ENCODE measurements at regions not wholly inside any gene's neighbourhood (a gene's known extent, or its start where the extent isn't known, plus 50 kb on each side); places are given as distances from the start of the nearest gene placed in this dataset.

GRCh38 chr3:34298653-34299052, 500.2 kb downstream of the PDCD6IP start:
- ATAC-seq (ENCODE audit: low read depth) (no peak), DNase-seq (no peak)
- H3K36me3 ChIP-seq (replicated peaks in 1 of 2; ENCODE audit: control extremely low read depth in 1 of 2, control insufficient read depth in 1 of 2, extremely low read depth in 1 of 2, insufficient read depth in 2 of 2, low read length in 1 of 2) = no peaks in the 10 kb centered on the region
- no peak overlapping the region for H2AFZ ChIP-seq (ENCODE audit: insufficient read depth, low read depth, low read length, poor library complexity, severe bottlenecking)
- Mint-ChIP-seq H3K4me1 (no peaks in the 10 kb centered on the region), H3K27ac (no peak overlapping the region), H3K27me3 (no peaks in the 10 kb centered on the region), H3K9me3 (ENCODE audit: insufficient read depth) (no peaks in the 10 kb centered on the region), H3K4me3 (no peak overlapping the region)
- WGBS (ENCODE audit: insufficient coverage) = no CpG with 5 or more reads among the region's 2 CpGs
- H3K9ac ChIP-seq (ENCODE audit: low read length) = no peak overlapping the region
- H3K9me3 ChIP-seq (ENCODE audit: control extremely low read depth in 1 of 3, control insufficient read depth in 2 of 3, insufficient read depth in 1 of 3, low read length in 2 of 3) = no peaks in the 10 kb centered on the region
- POLR2A ChIA-PET = no interaction called here
- no peaks in the 10 kb centered on the region for H3K79me2 ChIP-seq (ENCODE audit: control insufficient read depth, insufficient read depth, low read length)
- CTCF ChIA-PET = no interaction called here
- H4K20me1 ChIP-seq (ENCODE audit: control insufficient read depth, insufficient read depth, low read length, poor library complexity, severe bottlenecking) = no peaks in the 10 kb centered on the region
- intact Hi-C loops (cut with micrococcal nuclease) = no loop called here
- H3K27ac ChIP-seq (ENCODE audit: low read length in 2 of 2) = no peak overlapping the region
- no peak overlapping the region for H3K4me2 ChIP-seq (replicated peaks; ENCODE audit: low read depth, low read length, poor library complexity, severe bottlenecking)
- no peaks in the 10 kb centered on the region for H3K27me3 ChIP-seq (replicated peaks in 1 of 4; ENCODE audit: control extremely low read depth in 1 of 4, control insufficient read depth in 3 of 4, insufficient read depth in 4 of 4, low read length in 3 of 4)
- TF ChIP-seq EZH2 (IDR thresholded peaks at IDR 0.05; ENCODE audit: borderline replicate concordance, insufficient read depth, low read depth, low read length, poor library complexity, severe bottlenecking) = no peak
- TF ChIP-seq, protein P1, sequence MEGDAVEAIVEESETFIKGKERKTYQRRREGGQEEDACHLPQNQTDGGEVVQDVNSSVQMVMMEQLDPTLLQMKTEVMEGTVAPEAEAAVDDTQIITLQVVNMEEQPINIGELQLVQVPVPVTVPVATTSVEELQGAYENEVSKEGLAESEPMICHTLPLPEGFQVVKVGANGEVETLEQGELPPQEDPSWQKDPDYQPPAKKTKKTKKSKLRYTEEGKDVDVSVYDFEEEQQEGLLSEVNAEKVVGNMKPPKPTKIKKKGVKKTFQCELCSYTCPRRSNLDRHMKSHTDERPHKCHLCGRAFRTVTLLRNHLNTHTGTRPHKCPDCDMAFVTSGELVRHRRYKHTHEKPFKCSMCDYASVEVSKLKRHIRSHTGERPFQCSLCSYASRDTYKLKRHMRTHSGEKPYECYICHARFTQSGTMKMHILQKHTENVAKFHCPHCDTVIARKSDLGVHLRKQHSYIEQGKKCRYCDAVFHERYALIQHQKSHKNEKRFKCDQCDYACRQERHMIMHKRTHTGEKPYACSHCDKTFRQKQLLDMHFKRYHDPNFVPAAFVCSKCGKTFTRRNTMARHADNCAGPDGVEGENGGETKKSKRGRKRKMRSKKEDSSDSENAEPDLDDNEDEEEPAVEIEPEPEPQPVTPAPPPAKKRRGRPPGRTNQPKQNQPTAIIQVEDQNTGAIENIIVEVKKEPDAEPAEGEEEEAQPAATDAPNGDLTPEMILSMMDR (IDR thresholded peaks at IDR 0.05) = no peak
- no peaks in the 10 kb centered on the region for H3K4me1 ChIP-seq (ENCODE audit: control insufficient read depth in 2 of 2, insufficient read depth in 2 of 2, low read length in 2 of 2)
- no peak overlapping the region for H3K4me3 ChIP-seq (ENCODE audit: control extremely low read depth in 1 of 5, extremely low read depth in 1 of 5, insufficient read depth in 1 of 5, low read depth in 2 of 5, low read length in 4 of 5)

DNA sequence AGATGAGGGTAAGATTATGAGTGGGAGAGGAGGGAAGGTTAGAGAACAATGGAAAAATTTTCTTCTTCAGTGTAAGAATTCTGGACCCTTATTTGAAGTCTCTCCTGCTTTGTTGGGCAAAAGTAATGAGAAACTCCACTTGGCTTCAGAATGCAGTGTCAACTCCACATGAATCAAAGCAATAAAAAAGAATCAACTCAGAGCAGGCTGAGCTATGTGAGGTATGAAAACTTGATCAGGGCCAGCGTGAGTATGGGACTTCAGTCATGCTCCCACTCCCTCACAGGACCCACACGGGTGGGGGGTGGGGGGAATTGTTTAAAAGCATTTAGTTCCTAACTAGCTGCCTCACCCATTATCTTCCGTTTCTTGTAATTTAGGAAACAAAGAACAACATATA, 502.2 kb downstream of the PDCD6IP start:
- H3K36me3 ChIP-seq (replicated peaks in 1 of 2; ENCODE audit: control extremely low read depth in 1 of 2, control insufficient read depth in 1 of 2, extremely low read depth in 1 of 2, insufficient read depth in 2 of 2, low read length in 1 of 2) = no peaks in the 10 kb centered on the region
- ChIA-PET POLR2A (no interaction called here), CTCF (interaction anchor here (1.3 kb wide), 1 partner anchor 22 kb away, joined by 3 read pairs; no protein-coding TSS in a partner anchor)
- no peak for TF ChIP-seq EZH2 (IDR thresholded peaks at IDR 0.05; ENCODE audit: borderline replicate concordance, insufficient read depth, low read depth, low read length, poor library complexity, severe bottlenecking)
- TF ChIP-seq, protein P1 (IDR thresholded peaks at IDR 0.05) = no peak
- no peak overlapping the region for H3K9ac ChIP-seq (ENCODE audit: low read length)
- Mint-ChIP-seq H3K27ac (no peak overlapping the region), H3K4me1 (peaks cover 4% of the 10 kb centered on the region), H3K4me3 (no peak overlapping the region), H3K9me3 (ENCODE audit: insufficient read depth) (no peaks in the 10 kb centered on the region), H3K27me3 (no peaks in the 10 kb centered on the region)
- intact Hi-C loops (cut with micrococcal nuclease) = no loop called here
- no CpG with 5 or more reads among the region's 3 CpGs for WGBS (ENCODE audit: insufficient coverage)
- no peak for DNase-seq
- no peak for ATAC-seq (ENCODE audit: low read depth)
- no peak overlapping the region for H3K4me2 ChIP-seq (replicated peaks; ENCODE audit: low read depth, low read length, poor library complexity, severe bottlenecking)
- H3K9me3 ChIP-seq (ENCODE audit: control extremely low read depth in 1 of 3, control insufficient read depth in 2 of 3, insufficient read depth in 1 of 3, low read length in 2 of 3) = no peaks in the 10 kb centered on the region
- no peak overlapping the region for H2AFZ ChIP-seq (ENCODE audit: insufficient read depth, low read depth, low read length, poor library complexity, severe bottlenecking)
- H3K4me1 ChIP-seq (ENCODE audit: control insufficient read depth in 2 of 2, insufficient read depth in 2 of 2, low read length in 2 of 2) = no peaks in the 10 kb centered on the region
- no peak overlapping the region for H3K4me3 ChIP-seq (ENCODE audit: control extremely low read depth in 1 of 5, extremely low read depth in 1 of 5, insufficient read depth in 1 of 5, low read depth in 2 of 5, low read length in 4 of 5)
- H3K27me3 ChIP-seq (replicated peaks in 1 of 4; ENCODE audit: control extremely low read depth in 1 of 4, control insufficient read depth in 3 of 4, insufficient read depth in 4 of 4, low read length in 3 of 4) = no peaks in the 10 kb centered on the region
- H3K79me2 ChIP-seq (ENCODE audit: control insufficient read depth, insufficient read depth, low read length) = no peaks in the 10 kb centered on the region
- H4K20me1 ChIP-seq (ENCODE audit: control insufficient read depth, insufficient read depth, low read length, poor library complexity, severe bottlenecking) = no peaks in the 10 kb centered on the region
- no peak overlapping the region for H3K27ac ChIP-seq (ENCODE audit: low read length in 2 of 2)
